PC-9 (cell line): ENCODE measurements at regions not wholly inside any gene's neighbourhood (a gene's known extent, or its start where the extent isn't known, plus 50 kb on each side); places are given as distances from the start of the nearest gene placed in this dataset.

Experiments
- BruUV-seq: library from RNA; stranded (reverse); fragments of 400-500 nt; replicated peaks from 2 replicates; lab custom pipeline; 2021; lab: Mats Ljungman, UMichigan
- CTCF ChIA-PET: fragments of 300-600 bp; sonication (Branson Sonifier 250); formaldehyde crosslinking; loops from one replicate; lab custom pipeline; 2022; ENCODE audit warnings: antibody characterized with exemption; lab: Charles Lee
- POLR2A ChIA-PET: fragments of 300-600 bp; sonication (Branson Sonifier 250); formaldehyde crosslinking; loops from one replicate; lab custom pipeline; 2022; ENCODE audit warnings: antibody characterized with exemption; ENCODE audit not compliant: unreplicated experiment; lab: Charles Lee
- DNase-seq, 2 experiments: peaks; one replicate each; pipeline versions ENCODE4 v3.0.0 to v3.0.0-alpha.2; 2015 to 2022; ENCODE audit warnings: mixed read lengths in 1 of 2
- H2AFZ ChIP-seq: fragments of 200-600 bp; sonication (generic); 2 replicates; pipeline ENCODE4 v1.8.1; 2017; ENCODE audit warnings: antibody characterized with exemption
- H3F3A ChIP-seq: fragments of 200-600 bp; sonication (generic); 2 replicates; pipeline ENCODE4 v1.8.1; 2017; ENCODE audit warnings: antibody characterized with exemption, mild to moderate bottlenecking, low read depth; ENCODE audit not compliant: insufficient read depth
- H3K27ac ChIP-seq: fragments of 200-600 bp; sonication (generic); 2 replicates; pipeline ENCODE4 v1.6.1; 2016; ENCODE audit warnings: mixed run types
- H3K27me3 ChIP-seq: fragments of 200-600 bp; sonication (generic); 2 replicates; pipeline ENCODE4 v1.6.1; 2016; ENCODE audit warnings: low read depth, mixed run types; ENCODE audit not compliant: insufficient read depth
- H3K36me3 ChIP-seq: fragments of 200-600 bp; sonication (generic); 2 replicates; pipeline ENCODE4 v1.6.1; 2016; ENCODE audit warnings: low read depth, mixed run types
- H3K4me1 ChIP-seq: fragments of 200-600 bp; sonication (generic); replicated peaks from 2 replicates; pipeline ENCODE4 v1.6.1; 2016; ENCODE audit warnings: mixed run types; ENCODE audit not compliant: insufficient read depth
- H3K4me2 ChIP-seq: fragments of 200-600 bp; sonication (generic); 2 replicates; pipeline ENCODE4 v1.6.1; 2017; ENCODE audit warnings: mixed run types
- H3K4me3 ChIP-seq: fragments of 200-600 bp; sonication (generic); 2 replicates; pipeline ENCODE4 v1.6.1; 2016; ENCODE audit warnings: mixed run types
- H3K79me2 ChIP-seq: fragments of 200-600 bp; sonication (generic); 2 replicates; pipeline ENCODE4 v1.6.1; 2017; ENCODE audit warnings: low read depth, mixed run types
- H3K9me2 ChIP-seq: fragments of 200-600 bp; sonication (generic); 2 replicates; pipeline ENCODE4 v1.8.1; 2017; ENCODE audit warnings: mild to moderate bottlenecking; ENCODE audit not compliant: insufficient read depth
- H3K9me3 ChIP-seq: fragments of 200-600 bp; sonication (generic); 2 replicates; pipeline ENCODE4 v1.8.1; 2016; ENCODE audit warnings: low read depth; ENCODE audit not compliant: insufficient read depth
- H4K20me1 ChIP-seq: fragments of 200-600 bp; sonication (generic); 2 replicates; pipeline ENCODE4 v1.8.1; 2017; ENCODE audit not compliant: insufficient read depth
- EZH2 ChIP-seq: fragments of 200-600 bp; sonication (generic); IDR thresholded peaks from 2 replicates; pipeline ENCODE4 v1.8.0; 2017; ENCODE audit warnings: antibody characterized with exemption, low read depth
- intact Hi-C: fragments of 100-400 bp; cut with micrococcal nuclease; formaldehyde crosslinking; loops from one replicate; pipeline ENCODE4 v1.10.0; 2022; ENCODE audit not compliant: unreplicated experiment
- TF ChIP-seq, protein P1 (sequence below): fragments of 200-600 bp; sonication (generic); conservative IDR thresholded peaks from 2 replicates; pipeline ENCODE4 v1.6.1; 2017; ENCODE audit warnings: mixed run types, antibody characterized with exemption, mild to moderate bottlenecking, moderate library complexity

DNA sequence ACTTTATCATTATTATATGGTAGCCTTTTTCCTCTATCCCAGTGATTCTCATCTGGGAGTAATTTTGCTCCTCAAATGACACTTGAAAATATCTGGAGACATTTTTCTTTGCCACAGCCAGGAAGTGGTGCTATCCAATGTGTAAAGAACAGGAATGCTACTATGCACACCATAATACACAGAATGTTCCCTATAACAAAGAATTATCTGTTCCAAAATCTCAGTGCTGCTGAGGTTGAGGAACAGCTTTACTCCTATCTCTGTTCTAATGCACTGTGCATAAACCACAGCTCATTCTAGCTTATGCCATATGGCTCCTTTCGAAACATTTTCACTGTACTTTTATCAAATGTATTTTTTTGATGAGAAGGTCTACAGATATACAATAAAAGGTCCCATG, 1231.2 kb upstream of the CELF4 start:
- no peak overlapping the region for H3K27ac ChIP-seq
- no peak for DNase-seq
- H3F3A ChIP-seq, result no peaks in the 10 kb centered on the region
- H4K20me1 ChIP-seq, result no peaks in the 10 kb centered on the region
- no peaks in the 10 kb centered on the region for H3K27me3 ChIP-seq
- H3K9me3 ChIP-seq, result no peaks in the 10 kb centered on the region
- no peak overlapping the region for H3K4me2 ChIP-seq
- no peaks in the 10 kb centered on the region for H3K36me3 ChIP-seq
- no TSS peak for BruUV-seq
- TF ChIP-seq, protein P1, sequence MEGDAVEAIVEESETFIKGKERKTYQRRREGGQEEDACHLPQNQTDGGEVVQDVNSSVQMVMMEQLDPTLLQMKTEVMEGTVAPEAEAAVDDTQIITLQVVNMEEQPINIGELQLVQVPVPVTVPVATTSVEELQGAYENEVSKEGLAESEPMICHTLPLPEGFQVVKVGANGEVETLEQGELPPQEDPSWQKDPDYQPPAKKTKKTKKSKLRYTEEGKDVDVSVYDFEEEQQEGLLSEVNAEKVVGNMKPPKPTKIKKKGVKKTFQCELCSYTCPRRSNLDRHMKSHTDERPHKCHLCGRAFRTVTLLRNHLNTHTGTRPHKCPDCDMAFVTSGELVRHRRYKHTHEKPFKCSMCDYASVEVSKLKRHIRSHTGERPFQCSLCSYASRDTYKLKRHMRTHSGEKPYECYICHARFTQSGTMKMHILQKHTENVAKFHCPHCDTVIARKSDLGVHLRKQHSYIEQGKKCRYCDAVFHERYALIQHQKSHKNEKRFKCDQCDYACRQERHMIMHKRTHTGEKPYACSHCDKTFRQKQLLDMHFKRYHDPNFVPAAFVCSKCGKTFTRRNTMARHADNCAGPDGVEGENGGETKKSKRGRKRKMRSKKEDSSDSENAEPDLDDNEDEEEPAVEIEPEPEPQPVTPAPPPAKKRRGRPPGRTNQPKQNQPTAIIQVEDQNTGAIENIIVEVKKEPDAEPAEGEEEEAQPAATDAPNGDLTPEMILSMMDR, result no peak
- TF ChIP-seq EZH2, result no peak
- no peak overlapping the region for H2AFZ ChIP-seq
- no peak overlapping the region for H3K4me3 ChIP-seq
- CTCF ChIA-PET, result no interaction called here
- H3K4me1 ChIP-seq, result no peaks in the 10 kb centered on the region
- intact Hi-C loops, result no loop called here
- POLR2A ChIA-PET, result no interaction called here
- H3K79me2 ChIP-seq, result no peaks in the 10 kb centered on the region
- H3K9me2 ChIP-seq, result no peaks in the 10 kb centered on the region

DNA sequence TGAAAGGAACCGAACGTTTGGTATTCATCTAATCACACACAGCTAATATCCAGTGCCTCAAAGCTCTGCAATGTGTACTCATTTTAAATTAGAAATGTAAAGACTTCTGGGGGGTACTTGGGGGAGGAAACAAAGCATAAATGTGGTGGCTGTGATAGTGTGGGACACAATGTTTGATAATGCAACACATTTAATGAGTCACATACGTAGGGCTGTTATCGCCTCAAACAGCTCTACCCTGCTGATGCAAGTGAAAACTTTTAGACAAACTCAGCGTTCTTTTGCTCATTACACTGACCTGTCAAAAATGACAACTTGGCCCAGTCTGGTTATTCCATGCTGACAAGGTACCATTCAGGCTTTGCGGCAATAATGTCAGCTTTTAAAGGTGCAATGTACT, 1227.1 kb upstream of the CELF4 start:
- DNase-seq, result no peak
- no TSS peak for BruUV-seq
- Histone ChIP-seq H2AFZ (no peak overlapping the region), H3F3A (no peaks in the 10 kb centered on the region), H3K9me3 (no peaks in the 10 kb centered on the region), H3K27ac (no peak overlapping the region), H3K4me2 (no peak overlapping the region), H3K36me3 (no peaks in the 10 kb centered on the region), H3K4me3 (no peak overlapping the region), H3K9me2 (no peaks in the 10 kb centered on the region), H3K27me3 (no peaks in the 10 kb centered on the region), H4K20me1 (no peaks in the 10 kb centered on the region), H3K79me2 (no peaks in the 10 kb centered on the region), H3K4me1 (no peaks in the 10 kb centered on the region)
- POLR2A ChIA-PET, result no interaction called here
- TF ChIP-seq, protein P1, result no peak
- TF ChIP-seq EZH2, result no peak
- CTCF ChIA-PET, result interaction anchor here (0.6 kb wide), 1 partner anchor 26 kb away, joined by 3 read pairs; no protein-coding TSS in a partner anchor
- intact Hi-C loops, result no loop called here

DNA sequence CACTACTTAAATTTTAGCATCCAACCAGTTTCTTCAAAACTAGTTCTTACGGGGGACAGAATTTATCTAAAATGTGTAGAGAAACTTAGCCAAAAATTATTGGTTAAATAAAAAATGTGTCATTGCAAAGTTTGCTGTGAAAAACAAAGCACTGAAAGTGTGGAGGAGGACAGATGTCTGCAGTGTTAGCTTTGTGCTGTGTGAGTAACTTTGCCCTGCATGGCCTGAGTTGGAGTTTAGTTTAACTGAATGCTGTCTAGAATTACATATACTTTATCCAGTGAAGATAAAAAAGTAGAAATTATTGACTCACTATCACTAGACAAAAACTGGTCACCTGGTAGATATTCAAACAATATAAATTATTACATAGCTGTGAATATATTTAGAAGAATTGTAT, 1225.2 kb upstream of the CELF4 start:
- BruUV-seq, result no TSS peak
- DNase-seq, result no peak
- Histone ChIP-seq H2AFZ (no peak overlapping the region), H3K27ac (no peak overlapping the region), H3K4me1 (no peaks in the 10 kb centered on the region), H3K36me3 (no peaks in the 10 kb centered on the region), H3K4me2 (no peak overlapping the region), H3K27me3 (no peaks in the 10 kb centered on the region), H4K20me1 (no peaks in the 10 kb centered on the region), H3K9me2 (no peaks in the 10 kb centered on the region), H3K9me3 (no peaks in the 10 kb centered on the region), H3K79me2 (no peaks in the 10 kb centered on the region), H3K4me3 (no peak overlapping the region), H3F3A (no peaks in the 10 kb centered on the region)
- TF ChIP-seq, protein P1, result no peak
- TF ChIP-seq EZH2, result no peak
- ChIA-PET POLR2A (no interaction called here), CTCF (no interaction called here)
- intact Hi-C loops, result no loop called here
